GM21576 (cell line): ENCODE measurements at regions not wholly inside any gene's neighbourhood (a gene's known extent, or its start where the extent isn't known, plus 50 kb on each side); places are given as distances from the start of the nearest gene placed in this dataset.

Source experiments
- ATAC-seq: cut with Tn5 transposase; IDR thresholded peaks from one replicate; pipeline ENCODE4 v1.9.1; 2021; ENCODE audit warnings: mild to moderate bottlenecking, moderate library complexity; ENCODE audit not compliant: unreplicated experiment

DNA sequence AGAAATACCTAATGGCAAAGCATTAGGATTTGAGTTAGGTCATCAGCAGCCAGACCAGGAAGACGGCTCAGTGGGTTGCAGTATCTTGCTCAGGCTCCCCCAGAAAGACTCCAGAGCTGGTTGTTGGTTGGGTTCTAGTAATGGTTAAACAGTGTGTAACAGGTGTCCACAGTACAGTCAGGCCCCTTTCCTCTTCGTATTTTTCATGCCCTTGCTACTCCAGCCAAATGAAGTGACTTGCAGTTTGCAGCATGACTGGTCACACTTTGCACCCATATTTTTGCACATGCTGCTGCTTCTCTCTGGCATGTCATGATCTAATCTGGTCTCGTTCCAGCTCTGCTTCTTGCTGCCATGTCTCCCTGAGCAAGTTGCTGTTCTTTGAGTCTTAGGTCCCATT is 60.6 kb upstream of the TRPC7 start:
- ATAC-seq: no peak

DNA sequence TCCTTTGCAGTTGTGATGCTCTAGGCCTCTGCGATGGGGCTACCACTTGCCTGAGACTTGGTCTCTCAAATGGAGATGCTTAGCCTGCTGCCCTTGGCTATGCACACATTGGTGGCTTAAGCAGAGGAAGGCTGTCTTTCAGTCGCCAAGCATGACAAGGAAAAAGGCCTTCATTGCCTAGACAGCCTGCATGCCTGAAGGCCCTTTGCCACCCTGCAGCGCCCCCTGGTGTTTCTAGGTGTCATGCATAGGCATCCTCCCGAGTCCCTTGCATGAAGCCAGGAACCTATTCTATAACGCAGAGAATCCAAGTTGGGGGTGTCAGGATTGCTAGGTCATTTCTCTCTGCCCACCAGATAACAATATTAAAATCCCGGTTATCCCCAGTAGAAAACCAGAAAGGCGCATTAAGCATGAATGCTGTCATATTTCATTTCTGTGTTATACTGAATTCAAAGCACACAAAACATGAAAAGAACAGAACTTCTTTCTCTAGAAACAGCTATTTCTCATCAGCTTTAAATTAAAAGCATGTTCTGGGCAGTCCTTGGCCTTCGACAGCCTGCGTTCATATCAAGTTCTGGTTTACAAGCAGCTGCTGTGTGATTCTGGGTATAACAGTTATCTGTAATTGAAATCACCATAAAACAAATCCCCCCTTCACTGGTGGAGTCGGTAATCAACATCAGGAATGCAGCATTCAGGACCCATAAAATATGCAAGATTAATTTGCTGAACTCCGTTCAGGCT is 59.7 kb upstream of the TRPC7 start:
- ATAC-seq: peak; percentile 78

- no peak for ATAC-seq
Measured at GRCh38 chr5:136423944-136424606, 58.7 kb upstream of the TRPC7 start.

GRCh38 chr5:136420168-136420898 is 55.0 kb upstream of the TRPC7 start:
- no peak for ATAC-seq

- ATAC-seq: no peak
Measured at GRCh38 chr5:136418301-136418700, 53.0 kb upstream of the TRPC7 start.
